ENCODE measurements at regions not wholly inside any gene's neighbourhood (a gene's known extent, or its start where the extent isn't known, plus 50 kb on each side); places are given as distances from the start of the nearest gene placed in this dataset.

DNA sequence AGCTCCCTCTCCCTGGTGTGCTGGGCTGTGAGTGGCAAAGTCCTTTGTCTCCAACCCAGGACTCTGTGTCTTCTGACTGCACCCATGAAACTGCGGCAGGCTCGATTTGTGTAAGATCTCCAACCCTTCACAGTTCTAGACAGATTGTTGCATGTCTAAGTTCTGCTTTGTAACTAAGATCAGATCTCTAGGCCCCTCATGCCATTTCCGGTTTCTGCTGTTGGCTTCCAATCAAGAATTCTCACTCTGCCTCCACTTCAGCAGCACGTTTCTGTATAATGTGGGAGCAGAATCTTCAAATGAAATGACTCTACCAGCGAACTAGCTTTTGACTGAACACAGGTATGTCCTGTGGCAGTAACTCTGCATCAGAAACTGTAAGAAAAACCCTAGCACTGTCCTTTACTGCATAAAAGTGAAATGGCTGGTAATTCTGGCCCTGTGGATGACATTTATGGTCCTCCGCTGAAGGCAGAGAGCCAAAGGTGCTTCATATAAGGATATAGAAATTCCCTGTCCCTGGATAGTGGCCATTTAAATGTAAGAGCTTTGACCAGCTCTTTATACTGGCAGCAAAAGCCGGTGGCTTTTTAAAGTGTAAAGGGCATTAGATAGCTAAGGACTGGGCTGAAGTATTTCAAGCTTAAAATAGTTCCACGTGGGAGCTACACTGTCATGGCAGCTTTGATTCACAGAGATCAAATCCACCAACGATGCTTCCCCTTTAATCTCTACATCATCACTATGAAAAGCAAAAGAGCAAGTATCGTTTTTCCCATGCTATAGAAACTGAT, 319.0 kb upstream of the CDH6 start:
- TF ChIP-seq YY1 (IDR thresholded peaks at IDR 0.05; ENCODE audit: low read depth) (no peak), ZBTB7A (IDR thresholded peaks at IDR 0.05; ENCODE audit: low read depth) (no peak), RAD21 (IDR thresholded peaks at IDR 0.05; ENCODE audit: low read depth) (no peak), FOXM1 (IDR thresholded peaks at IDR 0.05; ENCODE audit: borderline replicate concordance, low read depth) (no peak), EP300 (IDR thresholded peaks at IDR 0.05; ENCODE audit: borderline replicate concordance) (no peak), CEBPB (IDR thresholded peaks at IDR 0.05) (no peak), TEAD4 (IDR thresholded peaks at IDR 0.05) (no peak), CREB1 (IDR thresholded peaks at IDR 0.05; ENCODE audit: low read depth) (no peak), TAF1 (IDR thresholded peaks at IDR 0.05; ENCODE audit: low read depth) (no peak), TCF12 (IDR thresholded peaks at IDR 0.05; ENCODE audit: low read depth) (no peak), EGR1 (IDR thresholded peaks at IDR 0.05) (no peak), NFIC (IDR thresholded peaks at IDR 0.05) (no peak)
- TF ChIP-seq, protein P1, sequence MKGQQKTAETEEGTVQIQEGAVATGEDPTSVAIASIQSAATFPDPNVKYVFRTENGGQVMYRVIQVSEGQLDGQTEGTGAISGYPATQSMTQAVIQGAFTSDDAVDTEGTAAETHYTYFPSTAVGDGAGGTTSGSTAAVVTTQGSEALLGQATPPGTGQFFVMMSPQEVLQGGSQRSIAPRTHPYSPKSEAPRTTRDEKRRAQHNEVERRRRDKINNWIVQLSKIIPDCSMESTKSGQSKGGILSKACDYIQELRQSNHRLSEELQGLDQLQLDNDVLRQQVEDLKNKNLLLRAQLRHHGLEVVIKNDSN (IDR thresholded peaks at IDR 0.05): no peak
- TF ChIP-seq, protein P2, sequence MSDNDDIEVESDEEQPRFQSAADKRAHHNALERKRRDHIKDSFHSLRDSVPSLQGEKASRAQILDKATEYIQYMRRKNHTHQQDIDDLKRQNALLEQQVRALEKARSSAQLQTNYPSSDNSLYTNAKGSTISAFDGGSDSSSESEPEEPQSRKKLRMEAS (IDR thresholded peaks at IDR 0.05): no peak

DNA sequence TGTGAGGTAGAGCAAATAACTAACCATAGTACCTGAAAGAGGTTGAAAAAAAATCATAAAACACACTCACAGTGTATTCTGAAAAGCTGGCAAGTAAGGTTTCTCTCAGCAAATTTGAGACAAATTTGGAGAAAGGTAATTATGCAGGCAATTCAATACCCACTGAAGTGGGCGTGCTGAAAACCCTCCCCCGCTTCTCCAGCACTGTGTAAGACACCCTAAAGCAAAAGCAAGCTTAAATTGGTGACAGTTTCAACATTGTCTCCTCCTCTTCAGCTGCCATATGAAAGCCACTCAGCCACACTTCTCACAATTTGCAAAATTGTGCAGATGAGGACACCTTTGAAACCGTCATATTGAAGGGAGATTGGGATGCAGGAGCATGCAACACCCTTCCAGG, 322.3 kb upstream of the CDH6 start:
- TF ChIP-seq, protein P3, sequence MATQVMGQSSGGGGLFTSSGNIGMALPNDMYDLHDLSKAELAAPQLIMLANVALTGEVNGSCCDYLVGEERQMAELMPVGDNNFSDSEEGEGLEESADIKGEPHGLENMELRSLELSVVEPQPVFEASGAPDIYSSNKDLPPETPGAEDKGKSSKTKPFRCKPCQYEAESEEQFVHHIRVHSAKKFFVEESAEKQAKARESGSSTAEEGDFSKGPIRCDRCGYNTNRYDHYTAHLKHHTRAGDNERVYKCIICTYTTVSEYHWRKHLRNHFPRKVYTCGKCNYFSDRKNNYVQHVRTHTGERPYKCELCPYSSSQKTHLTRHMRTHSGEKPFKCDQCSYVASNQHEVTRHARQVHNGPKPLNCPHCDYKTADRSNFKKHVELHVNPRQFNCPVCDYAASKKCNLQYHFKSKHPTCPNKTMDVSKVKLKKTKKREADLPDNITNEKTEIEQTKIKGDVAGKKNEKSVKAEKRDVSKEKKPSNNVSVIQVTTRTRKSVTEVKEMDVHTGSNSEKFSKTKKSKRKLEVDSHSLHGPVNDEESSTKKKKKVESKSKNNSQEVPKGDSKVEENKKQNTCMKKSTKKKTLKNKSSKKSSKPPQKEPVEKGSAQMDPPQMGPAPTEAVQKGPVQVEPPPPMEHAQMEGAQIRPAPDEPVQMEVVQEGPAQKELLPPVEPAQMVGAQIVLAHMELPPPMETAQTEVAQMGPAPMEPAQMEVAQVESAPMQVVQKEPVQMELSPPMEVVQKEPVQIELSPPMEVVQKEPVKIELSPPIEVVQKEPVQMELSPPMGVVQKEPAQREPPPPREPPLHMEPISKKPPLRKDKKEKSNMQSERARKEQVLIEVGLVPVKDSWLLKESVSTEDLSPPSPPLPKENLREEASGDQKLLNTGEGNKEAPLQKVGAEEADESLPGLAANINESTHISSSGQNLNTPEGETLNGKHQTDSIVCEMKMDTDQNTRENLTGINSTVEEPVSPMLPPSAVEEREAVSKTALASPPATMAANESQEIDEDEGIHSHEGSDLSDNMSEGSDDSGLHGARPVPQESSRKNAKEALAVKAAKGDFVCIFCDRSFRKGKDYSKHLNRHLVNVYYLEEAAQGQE (IDR thresholded peaks at IDR 0.05; ENCODE audit: low read depth): no peak
- TF ChIP-seq TAF1 (IDR thresholded peaks at IDR 0.05; ENCODE audit: low read depth) (no peak), EGR1 (IDR thresholded peaks at IDR 0.05) (no peak), CEBPB (IDR thresholded peaks at IDR 0.05) (no peak), ZBTB7A (IDR thresholded peaks at IDR 0.05; ENCODE audit: low read depth) (no peak), NFIC (IDR thresholded peaks at IDR 0.05) (no peak), TEAD4 (IDR thresholded peaks at IDR 0.05) (no peak), YY1 (IDR thresholded peaks at IDR 0.05; ENCODE audit: low read depth) (no peak)
- TF ChIP-seq, protein P2 (IDR thresholded peaks at IDR 0.05): no peak
- TF ChIP-seq, protein P1 (IDR thresholded peaks at IDR 0.05): no peak

DNA sequence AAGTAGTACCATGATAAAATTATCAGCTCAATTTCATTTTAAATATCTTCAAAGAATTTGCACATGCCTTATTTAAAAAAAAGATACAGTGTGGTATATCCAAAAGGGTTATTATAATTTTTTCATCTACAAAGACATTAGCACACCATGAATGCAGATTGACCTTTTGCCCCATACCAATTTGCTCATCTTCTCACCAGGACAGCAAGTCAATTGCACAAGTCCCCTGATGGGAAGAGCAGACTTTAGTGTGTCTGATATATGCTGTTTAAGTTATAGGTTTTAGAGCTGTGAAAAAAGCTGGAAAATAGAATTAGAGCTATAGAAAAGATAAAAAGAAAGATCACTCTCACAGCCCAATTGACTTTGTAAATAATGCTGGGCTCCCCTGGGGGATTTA, 325.8 kb upstream of the CDH6 start:
- TF ChIP-seq, protein P2 (IDR thresholded peaks at IDR 0.05): no peak
- TF ChIP-seq TEAD4 (IDR thresholded peaks at IDR 0.05) (no peak), FOXM1 (IDR thresholded peaks at IDR 0.05; ENCODE audit: borderline replicate concordance, low read depth) (no peak), TCF12 (IDR thresholded peaks at IDR 0.05; ENCODE audit: low read depth) (no peak), ZBTB7A (IDR thresholded peaks at IDR 0.05; ENCODE audit: low read depth) (no peak), EP300 (IDR thresholded peaks at IDR 0.05; ENCODE audit: borderline replicate concordance) (no peak), RAD21 (IDR thresholded peaks at IDR 0.05; ENCODE audit: low read depth) (no peak), NFIC (IDR thresholded peaks at IDR 0.05) (no peak), CEBPB (IDR thresholded peaks at IDR 0.05) (no peak), TAF1 (IDR thresholded peaks at IDR 0.05; ENCODE audit: low read depth) (no peak), CREB1 (IDR thresholded peaks at IDR 0.05; ENCODE audit: low read depth) (no peak), EGR1 (IDR thresholded peaks at IDR 0.05) (no peak), YY1 (IDR thresholded peaks at IDR 0.05; ENCODE audit: low read depth) (no peak)
- TF ChIP-seq, protein P1 (IDR thresholded peaks at IDR 0.05): no peak
- TF ChIP-seq, protein P3 (IDR thresholded peaks at IDR 0.05; ENCODE audit: low read depth): no peak

DNA sequence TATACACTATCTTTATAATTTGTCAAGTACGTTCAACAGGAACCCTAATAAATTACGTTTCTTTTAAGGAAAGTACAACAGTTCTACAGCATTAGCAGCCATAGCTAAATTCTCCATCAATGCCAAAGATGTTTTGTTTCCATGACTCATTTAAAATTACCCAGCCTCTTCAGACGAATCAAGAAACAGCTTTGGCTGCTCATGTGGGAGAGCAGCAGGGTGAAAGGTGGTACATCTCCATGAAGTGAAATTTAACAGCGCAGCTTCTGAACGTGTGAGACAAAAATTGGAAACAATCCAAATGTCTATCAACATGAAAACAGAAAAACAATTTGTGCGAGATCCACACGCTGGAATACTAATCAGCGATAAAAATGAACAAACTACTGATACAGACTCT, 327.3 kb upstream of the CDH6 start:
- TF ChIP-seq, protein P3 (IDR thresholded peaks at IDR 0.05; ENCODE audit: low read depth): no peak
- no peak for TF ChIP-seq ZBTB7A (IDR thresholded peaks at IDR 0.05; ENCODE audit: low read depth)
- TF ChIP-seq CREB1 (IDR thresholded peaks at IDR 0.05; ENCODE audit: low read depth): no peak
- TF ChIP-seq FOXM1 (IDR thresholded peaks at IDR 0.05; ENCODE audit: borderline replicate concordance, low read depth): no peak
- no peak for TF ChIP-seq EP300 (IDR thresholded peaks at IDR 0.05; ENCODE audit: borderline replicate concordance)
- TF ChIP-seq TAF1 (IDR thresholded peaks at IDR 0.05; ENCODE audit: low read depth): no peak
- TF ChIP-seq YY1 (IDR thresholded peaks at IDR 0.05; ENCODE audit: low read depth): no peak
- no peak for TF ChIP-seq TEAD4 (IDR thresholded peaks at IDR 0.05)
- no peak for TF ChIP-seq TCF12 (IDR thresholded peaks at IDR 0.05; ENCODE audit: low read depth)
- TF ChIP-seq NFIC (IDR thresholded peaks at IDR 0.05): no peak
- no peak for TF ChIP-seq EGR1 (IDR thresholded peaks at IDR 0.05)
- TF ChIP-seq, protein P2 (IDR thresholded peaks at IDR 0.05): no peak
- TF ChIP-seq RAD21 (IDR thresholded peaks at IDR 0.05; ENCODE audit: low read depth): no peak
- TF ChIP-seq, protein P1 (IDR thresholded peaks at IDR 0.05): no peak
- TF ChIP-seq CEBPB (IDR thresholded peaks at IDR 0.05): no peak

Measured in Ishikawa (cell line).